GM12878 (cell line): ENCODE measurements at regions not wholly inside any gene's neighbourhood (a gene's known extent, or its start where the extent isn't known, plus 50 kb on each side); places are given as distances from the start of the nearest gene placed in this dataset.
A peak's percentile ranks its signal among the peaks of the same experiment; 100 is the strongest.

Experiments used
- CBX5 ChIP-seq: sonication (generic); IDR thresholded peaks from 2 replicates; pipeline ENCODE4 v1.6.1; 2016; ENCODE audit warnings: low read depth, moderate library complexity, mild to moderate bottlenecking, inconsistent platforms
- CHD1 ChIP-seq: IDR thresholded peaks from 2 replicates; pipeline ENCODE4 v1.6.1; 2012; ENCODE audit warnings: low read depth, low read length, improper control_type of control experiment
- HDAC2 ChIP-seq: fragments of 200-600 bp; sonication (generic); IDR thresholded peaks from 2 replicates; pipeline ENCODE4 v1.6.1; 2017
- HDAC6 ChIP-seq: fragments of 200-600 bp; sonication (generic); IDR thresholded peaks from one replicate; pipeline ENCODE4 v1.8.0; 2017; ENCODE audit warnings: antibody characterized with exemption; ENCODE audit not compliant: unreplicated experiment
- JUND ChIP-seq: IDR thresholded peaks from 2 replicates; pipeline ENCODE4 v1.6.1; 2012; ENCODE audit warnings: low read depth, mild to moderate bottlenecking, low read length, improper control_type of control experiment, moderate library complexity
- LARP7 ChIP-seq: fragments of 450-650 bp; IDR thresholded peaks from 2 replicates; pipeline ENCODE4 v1.6.1; 2017; ENCODE audit warnings: mild to moderate bottlenecking
- MXI1 ChIP-seq: fragments of 150-350 bp; IDR thresholded peaks from 2 replicates; pipeline ENCODE4 v1.6.1; 2011; ENCODE audit warnings: low read depth, mild to moderate bottlenecking, inconsistent platforms, low read length, improper control_type of control experiment
- PBX3 ChIP-seq: IDR thresholded peaks from 2 replicates; pipeline ENCODE4 v1.6.1; 2011; ENCODE audit warnings: mild to moderate bottlenecking, low read depth, low read length, moderate library complexity; ENCODE audit not compliant: insufficient replicate concordance
- RFX5 ChIP-seq: IDR thresholded peaks from 2 replicates; pipeline ENCODE4 v1.6.1; 2011; ENCODE audit warnings: low read depth, low read length, improper control_type of control experiment
- STAT1 ChIP-seq: fragments of 450-650 bp; conservative IDR thresholded peaks from 2 replicates; pipeline ENCODE4 v1.6.1; 2014; ENCODE audit warnings: antibody characterized with exemption, mild to moderate bottlenecking
- STAT3 ChIP-seq: IDR thresholded peaks from 2 replicates; pipeline ENCODE4 v1.6.1; 2011; ENCODE audit warnings: low read depth, low read length, improper control_type of control experiment
- YY1 ChIP-seq: IDR thresholded peaks from 2 replicates; pipeline ENCODE4 v1.6.1; 2011; ENCODE audit warnings: low read depth, mild to moderate bottlenecking, low read length
- TF ChIP-seq, protein P1 (sequence below): IDR thresholded peaks from 2 replicates; pipeline ENCODE4 v1.6.1; 2011; ENCODE audit warnings: low read depth, mild to moderate bottlenecking, low read length, moderate library complexity, borderline replicate concordance; ENCODE audit errors: extremely low read depth
- TF ChIP-seq, protein P2 (sequence below): fragments of 450-650 bp; formaldehyde crosslinking; IDR thresholded peaks from 2 replicates; pipeline ENCODE4 v1.4.0; 2022; ENCODE audit warnings: mild to moderate bottlenecking, moderate library complexity

GRCh38 chr1:36609241-36610027, 126.7 kb upstream of the CSF3R start (continued):
- TF ChIP-seq, protein P1, sequence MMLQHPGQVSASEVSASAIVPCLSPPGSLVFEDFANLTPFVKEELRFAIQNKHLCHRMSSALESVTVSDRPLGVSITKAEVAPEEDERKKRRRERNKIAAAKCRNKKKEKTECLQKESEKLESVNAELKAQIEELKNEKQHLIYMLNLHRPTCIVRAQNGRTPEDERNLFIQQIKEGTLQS: no peak
- TF ChIP-seq JUND (no peak), STAT1 (no peak), STAT3 (no peak), YY1 (0 out of 2 replicates have a peak, but pooled peaks have one; percentile 27), PBX3 (no peak), HDAC6 (no peak), HDAC2 (no peak), RFX5 (no peak), MXI1 (no peak), CBX5 (no peak), CHD1 (no peak), LARP7 (no peak)
- TF ChIP-seq, protein P2, sequence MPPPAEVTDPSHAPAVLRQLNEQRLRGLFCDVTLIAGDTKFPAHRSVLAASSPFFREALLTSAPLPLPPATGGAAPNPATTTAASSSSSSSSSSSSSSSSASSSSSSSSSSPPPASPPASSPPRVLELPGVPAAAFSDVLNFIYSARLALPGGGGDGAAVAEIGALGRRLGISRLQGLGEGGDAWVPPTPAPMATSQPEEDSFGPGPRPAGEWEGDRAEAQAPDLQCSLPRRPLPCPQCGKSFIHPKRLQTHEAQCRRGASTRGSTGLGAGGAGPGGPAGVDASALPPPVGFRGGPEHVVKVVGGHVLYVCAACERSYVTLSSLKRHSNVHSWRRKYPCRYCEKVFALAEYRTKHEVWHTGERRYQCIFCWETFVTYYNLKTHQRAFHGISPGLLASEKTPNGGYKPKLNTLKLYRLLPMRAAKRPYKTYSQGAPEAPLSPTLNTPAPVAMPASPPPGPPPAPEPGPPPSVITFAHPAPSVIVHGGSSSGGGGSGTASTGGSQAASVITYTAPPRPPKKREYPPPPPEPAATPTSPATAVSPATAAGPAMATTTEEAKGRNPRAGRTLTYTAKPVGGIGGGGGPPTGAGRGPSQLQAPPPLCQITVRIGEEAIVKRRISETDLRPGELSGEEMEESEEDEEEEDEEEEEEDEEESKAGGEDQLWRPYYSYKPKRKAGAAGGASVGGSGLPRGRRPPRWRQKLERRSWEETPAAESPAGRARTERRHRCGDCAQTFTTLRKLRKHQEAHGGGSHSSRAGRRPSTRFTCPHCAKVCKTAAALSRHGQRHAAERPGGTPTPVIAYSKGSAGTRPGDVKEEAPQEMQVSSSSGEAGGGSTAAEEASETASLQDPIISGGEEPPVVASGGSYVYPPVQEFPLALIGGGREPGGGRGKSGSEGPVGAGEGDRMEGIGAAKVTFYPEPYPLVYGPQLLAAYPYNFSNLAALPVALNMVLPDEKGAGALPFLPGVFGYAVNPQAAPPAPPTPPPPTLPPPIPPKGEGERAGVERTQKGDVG (CRISPR knock-in tag): no peak
